ENCODE measurements at regions not wholly inside any gene's neighbourhood (a gene's known extent, or its start where the extent isn't known, plus 50 kb on each side); places are given as distances from the start of the nearest gene placed in this dataset.

DNA sequence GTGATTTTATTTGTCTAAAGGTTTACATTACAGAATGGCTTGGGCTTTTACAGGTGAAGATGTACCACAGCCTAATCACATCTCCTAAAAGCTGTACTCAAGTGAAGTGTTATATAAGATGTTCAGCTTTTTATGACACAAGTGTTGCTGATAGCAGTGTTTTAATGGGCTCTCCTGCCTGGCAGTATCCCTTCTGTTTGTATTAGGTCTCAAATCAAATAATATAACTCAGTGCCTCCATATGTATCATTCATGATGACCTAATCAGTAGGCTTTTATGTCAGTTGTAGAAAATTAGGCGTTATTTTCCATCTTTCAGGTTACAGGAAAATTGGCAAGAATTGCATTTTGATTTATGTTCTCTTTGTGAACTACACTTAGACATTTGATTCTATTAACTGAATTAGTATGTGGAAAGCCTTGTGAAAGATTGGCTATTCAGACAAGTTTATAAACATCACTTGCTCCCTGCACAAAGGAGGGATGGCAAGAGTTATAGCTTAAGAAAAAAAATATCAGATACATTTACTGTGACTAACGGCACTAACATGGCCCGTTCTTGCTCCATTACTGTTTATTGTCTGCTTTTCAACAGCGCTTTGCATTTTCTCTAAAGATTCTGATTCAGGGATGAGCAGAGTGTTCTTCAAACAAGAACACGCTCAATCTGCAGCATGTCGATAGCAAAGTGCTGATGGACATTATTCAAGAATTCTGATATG, 143.7 kb upstream of the DIO2 start:
- ATAC-seq: no peak
- in situ Hi-C loops (cut with MboI; ENCODE audit: low sequenced_read_pairs in 4 of 4): no loop called here

GRCh38 chr14:80352471-80352870, 141.2 kb upstream of the DIO2 start:
- H3K36me3 ChIP-seq: no peaks in the 10 kb centered on the region
- no peak overlapping the region for H3K27ac ChIP-seq
- no peak for TF ChIP-seq POLR2A (IDR thresholded peaks at IDR 0.05)
- TF ChIP-seq, protein P1, sequence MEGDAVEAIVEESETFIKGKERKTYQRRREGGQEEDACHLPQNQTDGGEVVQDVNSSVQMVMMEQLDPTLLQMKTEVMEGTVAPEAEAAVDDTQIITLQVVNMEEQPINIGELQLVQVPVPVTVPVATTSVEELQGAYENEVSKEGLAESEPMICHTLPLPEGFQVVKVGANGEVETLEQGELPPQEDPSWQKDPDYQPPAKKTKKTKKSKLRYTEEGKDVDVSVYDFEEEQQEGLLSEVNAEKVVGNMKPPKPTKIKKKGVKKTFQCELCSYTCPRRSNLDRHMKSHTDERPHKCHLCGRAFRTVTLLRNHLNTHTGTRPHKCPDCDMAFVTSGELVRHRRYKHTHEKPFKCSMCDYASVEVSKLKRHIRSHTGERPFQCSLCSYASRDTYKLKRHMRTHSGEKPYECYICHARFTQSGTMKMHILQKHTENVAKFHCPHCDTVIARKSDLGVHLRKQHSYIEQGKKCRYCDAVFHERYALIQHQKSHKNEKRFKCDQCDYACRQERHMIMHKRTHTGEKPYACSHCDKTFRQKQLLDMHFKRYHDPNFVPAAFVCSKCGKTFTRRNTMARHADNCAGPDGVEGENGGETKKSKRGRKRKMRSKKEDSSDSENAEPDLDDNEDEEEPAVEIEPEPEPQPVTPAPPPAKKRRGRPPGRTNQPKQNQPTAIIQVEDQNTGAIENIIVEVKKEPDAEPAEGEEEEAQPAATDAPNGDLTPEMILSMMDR (IDR thresholded peaks at IDR 0.05 in 4 of 5, conservative IDR thresholded peaks at IDR 0.05 in 1 of 5): no peak
- ATAC-seq (no peak), DNase-seq (no peak)
- intact Hi-C loops (cut with DNase I; ENCODE audit: low total_unique reads): no loop called here
- H3K4me1 ChIP-seq: peaks cover 0 to 6% of the 10 kb centered on the region in 2 donors
- in situ Hi-C loops (cut with MboI; ENCODE audit: low sequenced_read_pairs in 4 of 4): no loop called here
- H3K9me3 ChIP-seq: no peaks in the 10 kb centered on the region
- H3K27me3 ChIP-seq: no peaks in the 10 kb centered on the region
- no peak overlapping the region for H3K4me3 ChIP-seq

More for the DNA sequence above, 143.7 kb upstream of the DIO2 start:
- Histone ChIP-seq H3K36me3 (no peaks in the 10 kb centered on the region), H3K9me3 (no peaks in the 10 kb centered on the region), H3K27ac (no peak overlapping the region), H3K4me3 (no peak overlapping the region), H3K27me3 (no peaks in the 10 kb centered on the region), H3K4me1 (peaks cover 0 to 12% of the 10 kb centered on the region in 2 donors)
- TF ChIP-seq, protein P1 (IDR thresholded peaks at IDR 0.05 in 4 of 5, conservative IDR thresholded peaks at IDR 0.05 in 1 of 5): no peak
- TF ChIP-seq POLR2A (IDR thresholded peaks at IDR 0.05): no peak
- DNase-seq: no peak
- intact Hi-C loops (cut with DNase I; ENCODE audit: low total_unique reads): no loop called here

DNA sequence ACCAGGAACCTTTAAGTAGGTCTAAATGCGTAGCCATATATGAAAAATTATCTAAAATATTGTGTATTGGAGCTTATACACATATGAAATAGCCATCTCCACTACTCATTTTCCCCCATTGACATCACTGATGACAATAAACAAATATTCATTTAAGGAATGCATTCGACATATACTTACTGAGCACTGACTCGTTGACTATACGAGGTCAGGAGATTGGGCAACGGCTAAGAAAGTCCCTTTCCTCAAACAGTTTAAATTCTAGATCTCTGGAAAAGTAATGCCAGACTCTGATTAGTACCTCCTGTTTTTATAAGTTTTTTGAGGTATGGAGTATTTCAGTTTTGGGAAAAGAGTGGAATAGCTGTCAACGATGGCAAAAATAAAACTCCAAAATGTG, 139.4 kb upstream of the DIO2 start:
- peaks cover 0 to 4% of the 10 kb centered on the region in 2 donors for H3K4me1 ChIP-seq
- H3K36me3 ChIP-seq: no peaks in the 10 kb centered on the region
- ATAC-seq (no peak), DNase-seq (no peak)
- in situ Hi-C loops (cut with MboI; ENCODE audit: low sequenced_read_pairs in 4 of 4): no loop called here
- intact Hi-C loops (cut with DNase I; ENCODE audit: low total_unique reads): loop anchor here (1.0 kb wide), 1 partner anchor 46 kb away; no protein-coding TSS in a partner anchor
- H3K9me3 ChIP-seq: no peaks in the 10 kb centered on the region
- no peak overlapping the region for H3K27ac ChIP-seq
- no peak overlapping the region for H3K4me3 ChIP-seq
- TF ChIP-seq, protein P1 (IDR thresholded peaks at IDR 0.05 in 4 of 5, conservative IDR thresholded peaks at IDR 0.05 in 1 of 5): no peak
- TF ChIP-seq POLR2A (IDR thresholded peaks at IDR 0.05): no peak
- no peaks in the 10 kb centered on the region for H3K27me3 ChIP-seq

DNA sequence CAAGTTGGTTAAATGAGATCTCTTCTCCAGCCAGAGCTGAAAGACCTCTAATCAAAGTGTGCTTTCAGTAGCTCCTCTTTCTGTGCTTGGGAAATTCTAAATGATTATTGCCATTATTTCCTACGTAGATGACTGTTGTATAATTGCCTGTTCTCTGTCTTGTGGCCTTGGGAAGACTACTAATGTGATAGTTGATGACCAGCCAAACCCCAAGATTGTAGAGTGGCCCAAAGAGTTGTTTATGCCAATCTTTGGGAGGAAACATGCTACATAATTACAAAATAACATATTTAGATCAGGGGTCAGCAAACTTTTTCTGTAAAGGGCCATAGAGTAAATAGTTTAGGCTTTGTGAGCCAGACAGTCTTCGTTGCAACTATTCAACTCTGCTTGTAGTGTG, 135.1 kb upstream of the DIO2 start:
- Histone ChIP-seq H3K9me3 (no peaks in the 10 kb centered on the region), H3K36me3 (no peaks in the 10 kb centered on the region), H3K27me3 (no peaks in the 10 kb centered on the region), H3K27ac (no peak overlapping the region), H3K4me1 (no peaks in the 10 kb centered on the region), H3K4me3 (no peak overlapping the region)
- intact Hi-C loops (cut with DNase I; ENCODE audit: low total_unique reads) (no loop called here), in situ Hi-C loops (cut with MboI; ENCODE audit: low sequenced_read_pairs in 4 of 4) (no loop called here)
- TF ChIP-seq, protein P1 (IDR thresholded peaks at IDR 0.05 in 4 of 5, conservative IDR thresholded peaks at IDR 0.05 in 1 of 5): no peak
- no peak for TF ChIP-seq POLR2A (IDR thresholded peaks at IDR 0.05)
- ATAC-seq: no peak
- DNase-seq: no peak
